Ovary (tissue), 7 donors: ENCODE measurements at regions not wholly inside any gene's neighbourhood (a gene's known extent, or its start where the extent isn't known, plus 50 kb on each side); places are given as distances from the start of the nearest gene placed in this dataset.

Experiments
- DNase-seq, 5 donors: peaks; one replicate each; pipeline ENCODE4 v3.0.0-alpha.2; 2019 to 2020
- H3K27ac ChIP-seq, 2 donors: fragments of 200-600 bp; one replicate each; pipeline versions ENCODE4 v1.5.1 to v1.8.0; 2019 to 2022
- H3K27me3 ChIP-seq: fragments of 200-600 bp; one replicate; pipeline ENCODE4 v1.8.0; 2022
- H3K36me3 ChIP-seq: fragments of 200-600 bp; sonication (generic); one replicate; pipeline ENCODE4 v1.5.1; 2019
- H3K4me1 ChIP-seq: one replicate; pipeline ENCODE4 v1.8.1; 2013; ENCODE audit warnings: mild to moderate bottlenecking, moderate library complexity; ENCODE audit not compliant: insufficient read depth
- H3K4me3 ChIP-seq: fragments of 200-600 bp; sonication (generic); one replicate; pipeline ENCODE4 v1.5.1; 2017
- H3K9me3 ChIP-seq, 2 donors: fragments of 200-600 bp in 1 of 2; sonication (generic) in 1 of 2; one replicate each; pipeline versions ENCODE4 v1.5.1 to v1.8.1; 2013 to 2019; ENCODE audit warnings: mild to moderate bottlenecking in 1 of 2, moderate library complexity in 1 of 2
- CTCF ChIP-seq, 3 donors: fragments of 450-650 bp in 2 of 3; fragments of 200-600 bp in 1 of 3; IDR thresholded peaks; one replicate each; pipeline versions ENCODE4 v1.5.1 to v1.8.0; 2016 to 2022; ENCODE audit warnings: antibody characterized with exemption in 3 of 3, mild to moderate bottlenecking in 1 of 3
- EP300 ChIP-seq: sonication (generic); formaldehyde crosslinking; IDR thresholded peaks from one replicate; pipeline ENCODE4 v1.6.1; 2017; ENCODE audit warnings: antibody characterized with exemption
- POLR2A ChIP-seq: fragments of 450-650 bp; IDR thresholded peaks from one replicate; pipeline ENCODE4 v1.6.1; 2017; ENCODE audit warnings: antibody characterized with exemption, mild to moderate bottlenecking, moderate library complexity
- WGBS, 3 donors: extraction: QIAGEN DNeasy Blood & Tissue Kit in 1 of 3; methylation state at CpG; one replicate each; pipeline versions ENCODE4 v1.1.5 to v1.1.7; 2013 to 2017; 5-methylcytosine and 5-hydroxymethylcytosine counted together
- intact Hi-C, 4 donors: fragments of 100-400 bp; cut with DNase I; formaldehyde crosslinking; loops; one replicate each; pipeline versions ENCODE4 v1.11.0 to v1.15.1; 2022 to 2023
- donor health status: DM: no; HTN: no; CAD: no; lungs with moderate emphysema.
- donor health status: DM: no; HTN: no; CAD: no.
- donor health status: Bipolar disorder and iron deficiency.
- donor health status: DM: no; HTN: no; CAD: no.
- donor health status: DM: yes; HTN: yes; CAD: no.

- H3K27ac ChIP-seq, result no peak overlapping the region
- no peak overlapping the region for H3K4me3 ChIP-seq
- no peaks in the 10 kb centered on the region for H3K4me1 ChIP-seq
- H3K27me3 ChIP-seq, result no peaks in the 10 kb centered on the region
- 88 to 95% (median 89%) methylated on average over 1 of the region's 1 CpG for WGBS, 3 donors
- TF ChIP-seq POLR2A (no peak), CTCF (IDR thresholded peaks at IDR 0.05) (no peak), EP300 (no peak)
- H3K36me3 ChIP-seq, result no peaks in the 10 kb centered on the region
- intact Hi-C loops, result no loop called here
- no peak for DNase-seq
- H3K9me3 ChIP-seq, result no peaks in the 10 kb centered on the region
Measured at GRCh38 chr5:98656796-98657195, 116.7 kb upstream of the RGMB start.

GRCh38 chr5:98657559-98657958 is 115.9 kb upstream of the RGMB start:
- Histone ChIP-seq H3K36me3 (no peaks in the 10 kb centered on the region), H3K27me3 (no peaks in the 10 kb centered on the region), H3K9me3 (no peaks in the 10 kb centered on the region), H3K4me1 (no peaks in the 10 kb centered on the region), H3K4me3 (no peak overlapping the region), H3K27ac (no peak overlapping the region)
- intact Hi-C loops, result no loop called here
- WGBS, 3 donors, result 86 to 89% (median 88%) methylated on average over 4 of the region's 4 CpGs
- no peak for DNase-seq
- TF ChIP-seq CTCF (IDR thresholded peaks at IDR 0.05), result no peak
- no peak for TF ChIP-seq POLR2A
- TF ChIP-seq EP300, result no peak

GRCh38 chr5:98663521-98663920 is 109.9 kb upstream of the RGMB start:
- TF ChIP-seq CTCF (IDR thresholded peaks at IDR 0.05), result no peak
- no peak for TF ChIP-seq POLR2A
- no peak for TF ChIP-seq EP300
- intact Hi-C loops, result no loop called here

GRCh38 chr5:98664736-98665135 is 108.7 kb upstream of the RGMB start:
- Histone ChIP-seq H3K4me3 (no peak overlapping the region), H3K9me3 (no peaks in the 10 kb centered on the region), H3K27ac (no peak overlapping the region), H3K4me1 (no peaks in the 10 kb centered on the region), H3K27me3 (no peaks in the 10 kb centered on the region), H3K36me3 (no peaks in the 10 kb centered on the region)
- 90 to 96% (median 96%) methylated on average over 4 of the region's 4 CpGs for WGBS, 3 donors
- DNase-seq, result no peak
- intact Hi-C loops, result no loop called here
- TF ChIP-seq POLR2A, result no peak
- no peak for TF ChIP-seq CTCF (IDR thresholded peaks at IDR 0.05)
- TF ChIP-seq EP300, result no peak

More at GRCh38 chr5:98663521-98663920, 109.9 kb upstream of the RGMB start:
- Histone ChIP-seq H3K9me3 (no peaks in the 10 kb centered on the region), H3K4me3 (no peak overlapping the region), H3K36me3 (no peaks in the 10 kb centered on the region), H3K27ac (no peak overlapping the region), H3K27me3 (no peaks in the 10 kb centered on the region), H3K4me1 (no peaks in the 10 kb centered on the region)
- DNase-seq, result no peak

GRCh38 chr5:98679963-98680362 is 93.5 kb upstream of the RGMB start:
- intact Hi-C loops, result no loop called here
- Histone ChIP-seq H3K27ac (no peak overlapping the region), H3K27me3 (no peaks in the 10 kb centered on the region), H3K36me3 (no peaks in the 10 kb centered on the region), H3K4me1 (no peaks in the 10 kb centered on the region), H3K9me3 (no peaks in the 10 kb centered on the region), H3K4me3 (no peak overlapping the region)
- 42 to 53% (median 42%) methylated on average over 4 of the region's 4 CpGs for WGBS, 3 donors
- TF ChIP-seq EP300, result no peak
- TF ChIP-seq CTCF (IDR thresholded peaks at IDR 0.05), result no peak
- TF ChIP-seq POLR2A, result no peak
- no peak for DNase-seq
